T-helper 17 cell (primary cell): ENCODE measurements at regions not wholly inside any gene's neighbourhood (a gene's known extent, or its start where the extent isn't known, plus 50 kb on each side); places are given as distances from the start of the nearest gene placed in this dataset.
"Not testable (repeated sequence)": the region's sequence is repeated elsewhere in the genome, so short reads cannot be mapped to it uniquely, and the experiment has no call there.

Experiments used
- ATAC-seq: fragments of 150-1000 bp; cut with Tn5 transposase; 2 replicates; pipeline ENCODE4 v1.10.0; 2021; ENCODE audit warnings: mild to moderate bottlenecking, moderate library complexity
- DNase-seq, 3 donors: peaks; one replicate each; pipeline versions ENCODE4 v3.0.0 to v3.0.0-alpha.2; 2020 to 2021
- H3K9me3 ChIP-seq: one replicate; pipeline ENCODE4 v1.7.0; 2013; ENCODE audit warnings: low read length, mild to moderate bottlenecking; ENCODE audit not compliant: control insufficient read depth, poor library complexity, severe bottlenecking
- H3K27ac Mint-ChIP-seq: one replicate; pipeline ENCODE4 v1.8.0; 2022; ENCODE audit warnings: mild to moderate bottlenecking, moderate library complexity, mixed read lengths
- H3K27me3 Mint-ChIP-seq: one replicate; pipeline ENCODE4 v1.8.0; 2022; ENCODE audit warnings: mixed read lengths
- H3K36me3 Mint-ChIP-seq: one replicate; pipeline ENCODE4 v1.8.0; 2022; ENCODE audit warnings: low read depth, mixed read lengths
- H3K4me1 Mint-ChIP-seq: one replicate; pipeline ENCODE4 v1.8.0; 2022; ENCODE audit warnings: mild to moderate bottlenecking, mixed read lengths
- H3K4me3 Mint-ChIP-seq: one replicate; pipeline ENCODE4 v1.8.0; 2022; ENCODE audit warnings: mild to moderate bottlenecking, moderate library complexity, mixed read lengths

- H3K27me3 Mint-ChIP-seq, DNase-seq, H3K4me3 Mint-ChIP-seq, H3K4me1 Mint-ChIP-seq, H3K27ac Mint-ChIP-seq, H3K9me3 ChIP-seq, ATAC-seq, H3K36me3 Mint-ChIP-seq: not testable (repeated sequence)
These were observed 1956.7 kb downstream of the FOXD4L5 start for GRCh38 chr9:63328313-63328712.

GRCh38 chr9:63327211-63327610 is 1957.8 kb downstream of the FOXD4L5 start:
- not testable (repeated sequence) for DNase-seq, H3K9me3 ChIP-seq, H3K27me3 Mint-ChIP-seq, H3K36me3 Mint-ChIP-seq, ATAC-seq, H3K4me1 Mint-ChIP-seq, H3K4me3 Mint-ChIP-seq, H3K27ac Mint-ChIP-seq

- not testable (repeated sequence) for ATAC-seq, H3K9me3 ChIP-seq, H3K4me3 Mint-ChIP-seq, H3K36me3 Mint-ChIP-seq, H3K27ac Mint-ChIP-seq, H3K27me3 Mint-ChIP-seq, DNase-seq, H3K4me1 Mint-ChIP-seq
These were observed 1958.3 kb downstream of the FOXD4L5 start for GRCh38 chr9:63326665-63327064.

GRCh38 chr9:63325696-63326095 is 1959.3 kb downstream of the FOXD4L5 start:
- H3K36me3 Mint-ChIP-seq, H3K9me3 ChIP-seq, H3K27me3 Mint-ChIP-seq, DNase-seq, H3K4me1 Mint-ChIP-seq, ATAC-seq, H3K27ac Mint-ChIP-seq, H3K4me3 Mint-ChIP-seq: not testable (repeated sequence)

GRCh38 chr9:63318093-63318492 is 1966.9 kb downstream of the FOXD4L5 start:
- H3K27me3 Mint-ChIP-seq, ATAC-seq, H3K9me3 ChIP-seq, H3K4me3 Mint-ChIP-seq, H3K4me1 Mint-ChIP-seq, H3K27ac Mint-ChIP-seq, DNase-seq, H3K36me3 Mint-ChIP-seq: not testable (repeated sequence)

- ATAC-seq, H3K27me3 Mint-ChIP-seq, H3K4me3 Mint-ChIP-seq, H3K9me3 ChIP-seq, H3K36me3 Mint-ChIP-seq, H3K4me1 Mint-ChIP-seq, H3K27ac Mint-ChIP-seq, DNase-seq: not testable (repeated sequence)
These were observed 1969.6 kb downstream of the FOXD4L5 start for GRCh38 chr9:63315387-63315786.

- H3K4me3 Mint-ChIP-seq, H3K27ac Mint-ChIP-seq, H3K9me3 ChIP-seq, H3K4me1 Mint-ChIP-seq, H3K36me3 Mint-ChIP-seq, H3K27me3 Mint-ChIP-seq, ATAC-seq, DNase-seq: not testable (repeated sequence)
These were observed 1988.2 kb downstream of the FOXD4L5 start for GRCh38 chr9:63296848-63297247.

GRCh38 chr9:63296366-63296765 is 1988.6 kb downstream of the FOXD4L5 start:
- H3K9me3 ChIP-seq: not testable (repeated sequence)

GRCh38 chr9:63289971-63290370 is 1995.0 kb downstream of the FOXD4L5 start:
- not testable (repeated sequence) for H3K4me1 Mint-ChIP-seq, H3K27me3 Mint-ChIP-seq, DNase-seq, H3K4me3 Mint-ChIP-seq, H3K36me3 Mint-ChIP-seq, H3K27ac Mint-ChIP-seq, ATAC-seq, H3K9me3 ChIP-seq

More at GRCh38 chr9:63296366-63296765, 1988.6 kb downstream of the FOXD4L5 start:
- not testable (repeated sequence) for H3K4me3 Mint-ChIP-seq, H3K27me3 Mint-ChIP-seq, H3K36me3 Mint-ChIP-seq, ATAC-seq, H3K4me1 Mint-ChIP-seq, H3K27ac Mint-ChIP-seq, DNase-seq
